ENCODE measurements at regions not wholly inside any gene's neighbourhood (a gene's known extent, or its start where the extent isn't known, plus 50 kb on each side); places are given as distances from the start of the nearest gene placed in this dataset.
"Not testable (repeated sequence)": the region's sequence is repeated elsewhere in the genome, so short reads cannot be mapped to it uniquely, and the experiment has no call there.

- no peak for DNase-seq
Observed at GRCh38 chr19:30690525-30690924, 318.3 kb downstream of the ZNF536 start.

- no peak for DNase-seq
Observed at GRCh38 chr19:30689474-30689873, 317.3 kb downstream of the ZNF536 start.

GRCh38 chr19:30688696-30689095 is 316.5 kb downstream of the ZNF536 start:
- DNase-seq: no peak

- DNase-seq: no peak
Observed at GRCh38 chr19:30686826-30687566, 314.8 kb downstream of the ZNF536 start.

- DNase-seq: no peak
Observed at GRCh38 chr19:30686176-30686820, 314.1 kb downstream of the ZNF536 start.

- DNase-seq: no peak
Observed at GRCh38 chr19:30685426-30686000, 313.3 kb downstream of the ZNF536 start.

- no peak for DNase-seq
Observed at GRCh38 chr19:30684613-30685012, 312.4 kb downstream of the ZNF536 start.

GRCh38 chr19:30682999-30683536 is 310.9 kb downstream of the ZNF536 start:
- DNase-seq: peak; percentile 23

- no peak for DNase-seq
Observed at GRCh38 chr19:30682146-30682998, 310.2 kb downstream of the ZNF536 start.

- DNase-seq: no peak
Observed at GRCh38 chr19:30681162-30682100, 309.2 kb downstream of the ZNF536 start.

GRCh38 chr19:30680399-30680798 is 308.2 kb downstream of the ZNF536 start:
- not testable (repeated sequence) for DNase-seq

- no peak for DNase-seq
Observed at GRCh38 chr19:30679789-30680188, 307.6 kb downstream of the ZNF536 start.

- no peak for DNase-seq
Observed at GRCh38 chr19:30679153-30679702, 307.0 kb downstream of the ZNF536 start.

GRCh38 chr19:30678168-30678567 is 306.0 kb downstream of the ZNF536 start:
- DNase-seq: no peak

GRCh38 chr19:30677702-30678101 is 305.5 kb downstream of the ZNF536 start:
- DNase-seq: no peak

- DNase-seq: no peak
Observed at GRCh38 chr19:30676990-30677679, 305.0 kb downstream of the ZNF536 start.

- DNase-seq: no peak
Observed at GRCh38 chr19:30675086-30675485, 302.9 kb downstream of the ZNF536 start.

- DNase-seq: no peak
Observed at GRCh38 chr19:30674656-30675055, 302.5 kb downstream of the ZNF536 start.

- no peak for DNase-seq
Observed at GRCh38 chr19:30673336-30673735, 301.2 kb downstream of the ZNF536 start.

- no peak for DNase-seq
Observed at GRCh38 chr19:30672926-30673325, 300.7 kb downstream of the ZNF536 start.

- no peak for DNase-seq
Observed at GRCh38 chr19:30671622-30672051, 299.5 kb downstream of the ZNF536 start.

Data from COR-L47 (cell line).